GM19455 (cell line): ENCODE measurements at regions not wholly inside any gene's neighbourhood (a gene's known extent, or its start where the extent isn't known, plus 50 kb on each side); places are given as distances from the start of the nearest gene placed in this dataset.
"Not testable (repeated sequence)": the region's sequence is repeated elsewhere in the genome, so short reads cannot be mapped to it uniquely, and the experiment has no call there.

Experiments used
- ATAC-seq: cut with Tn5 transposase; IDR thresholded peaks from one replicate; pipeline ENCODE4 v1.9.1; 2021; ENCODE audit not compliant: unreplicated experiment

- no peak for ATAC-seq
Observed at GRCh38 chr12:4822572-4822971, 87.1 kb upstream of the KCNA1 start.

GRCh38 chr12:4824380-4824779 is 85.3 kb upstream of the KCNA1 start:
- no peak for ATAC-seq

- no peak for ATAC-seq
Observed at GRCh38 chr12:4825011-4825858, 84.5 kb upstream of the KCNA1 start.

GRCh38 chr12:4826909-4827308 is 82.8 kb upstream of the KCNA1 start:
- no peak for ATAC-seq

- ATAC-seq, result no peak
Observed at GRCh38 chr12:4828176-4828575, 81.5 kb upstream of the KCNA1 start.

- ATAC-seq, result peak; percentile 84
Observed at GRCh38 chr12:4829161-4829792, 80.4 kb upstream of the KCNA1 start.

GRCh38 chr12:4829793-4830162 is 79.9 kb upstream of the KCNA1 start:
- peak; percentile 20 for ATAC-seq

- ATAC-seq, result no peak
Observed at GRCh38 chr12:4830556-4831210, 79.0 kb upstream of the KCNA1 start.

GRCh38 chr12:4833053-4833452 is 76.7 kb upstream of the KCNA1 start:
- ATAC-seq, result no peak

- no peak for ATAC-seq
Observed at GRCh38 chr12:4833524-4833923, 76.2 kb upstream of the KCNA1 start.

GRCh38 chr12:4842401-4842800 is 67.3 kb upstream of the KCNA1 start:
- not testable (repeated sequence) for ATAC-seq

- ATAC-seq, result no peak
Observed at GRCh38 chr12:4843907-4844306, 65.8 kb upstream of the KCNA1 start.

GRCh38 chr12:4847713-4848112 is 62.0 kb upstream of the KCNA1 start:
- ATAC-seq, result no peak

GRCh38 chr12:4849115-4849541 is 60.6 kb upstream of the KCNA1 start:
- no peak for ATAC-seq

- no peak for ATAC-seq
Observed at GRCh38 chr12:4849795-4850345, 59.8 kb upstream of the KCNA1 start.

- ATAC-seq, result no peak
Observed at GRCh38 chr12:4850857-4851380, 58.8 kb upstream of the KCNA1 start.

- ATAC-seq, result no peak
Observed at GRCh38 chr12:4852308-4852707, 57.4 kb upstream of the KCNA1 start.

- ATAC-seq, result no peak
Observed at GRCh38 chr12:4852911-4853310, 56.8 kb upstream of the KCNA1 start.

- no peak for ATAC-seq
Observed at GRCh38 chr12:4855121-4855924, 54.4 kb upstream of the KCNA1 start.

- ATAC-seq, result no peak
Observed at GRCh38 chr12:4856596-4856995, 53.1 kb upstream of the KCNA1 start.
